Breast epithelium (tissue), 3 donors: ENCODE measurements at regions not wholly inside any gene's neighbourhood (a gene's known extent, or its start where the extent isn't known, plus 50 kb on each side); places are given as distances from the start of the nearest gene placed in this dataset.

ENCODE experiments used
- CTCF ChIP-seq, 3 donors: fragments of 450-650 bp; IDR thresholded peaks; one replicate each; pipeline ENCODE4 v1.5.1; 2016 to 2017; ENCODE audit warnings: antibody characterized with exemption in 3 of 3, mild to moderate bottlenecking in 3 of 3, moderate library complexity in 3 of 3
- POLR2A ChIP-seq: fragments of 450-650 bp; IDR thresholded peaks from one replicate; pipeline ENCODE4 v1.6.1; 2016; ENCODE audit warnings: antibody characterized with exemption, mild to moderate bottlenecking, moderate library complexity
- POLR2AphosphoS5 ChIP-seq, 3 donors: sonication (generic); formaldehyde crosslinking; IDR thresholded peaks; one replicate each; pipeline ENCODE4 v1.6.1; 2017; ENCODE audit warnings: antibody characterized with exemption in 3 of 3

- TF ChIP-seq POLR2A (no peak), CTCF (IDR thresholded peaks at IDR 0.05) (no peak), POLR2AphosphoS5 (IDR thresholded peaks at IDR 0.05) (no peak)
These were observed 102.8 kb downstream of the PYDC2 start for GRCh38 chr3:191563722-191564121.
